Endothelial cell of umbilical vein (primary cell): ENCODE measurements at regions not wholly inside any gene's neighbourhood (a gene's known extent, or its start where the extent isn't known, plus 50 kb on each side); places are given as distances from the start of the nearest gene placed in this dataset.

Experiments used
- BruUV-seq: library from RNA; stranded (reverse); fragments of 400-500 nt; replicated peaks from 2 replicates; lab custom pipeline; 2021; lab: Mats Ljungman, UMichigan
- CTCF ChIA-PET: fragments of 300-600, 350-600 bp; sonication (Branson Sonifier 250); formaldehyde crosslinking; loops from one replicate; lab custom pipeline; 2021; ENCODE audit warnings: antibody characterized with exemption, inconsistent platforms; lab: Charles Lee
- POLR2A ChIA-PET: fragments of 300-600, 350-600 bp; sonication (Branson Sonifier 250); formaldehyde crosslinking; loops from one replicate; lab custom pipeline; 2021; ENCODE audit warnings: antibody characterized with exemption, inconsistent platforms; lab: Charles Lee
- DNase-seq: peaks from one replicate; pipeline ENCODE4 v3.0.0-alpha.2; 2011; ENCODE audit warnings: low read depth, low spot score
- FAIRE-seq: peaks from 2 replicates; lab custom pipeline; 2011; peaks lifted over from hg19 to GRCh38; lab: Jason Lieb, UNC
- H2AFZ ChIP-seq: 2 replicates; pipeline ENCODE4 v1.6.0; 2012; ENCODE audit warnings: low read depth, low read length, control low read depth, inconsistent platforms
- H3K27ac ChIP-seq: 2 replicates; pipeline ENCODE4 v1.5.1; 2011; ENCODE audit warnings: low read depth, mild to moderate bottlenecking, control low read depth, low read length, moderate library complexity; ENCODE audit not compliant: insufficient read depth
- H3K27me3 ChIP-seq, 2 experiments: 2 replicates each; pipeline versions ENCODE4 v1.6.0 to v1.6.1; 2011; ENCODE audit warnings: low read length in 2 of 2, mixed read lengths in 1 of 2; ENCODE audit not compliant: control insufficient read depth in 2 of 2, insufficient read depth in 2 of 2
- H3K36me3 ChIP-seq, 2 experiments: 2 replicates in 1 of 2; 3 replicates in 1 of 2; pipeline ENCODE4 v1.5.1; 2011; ENCODE audit warnings: low read length in 2 of 2, mild to moderate bottlenecking in 1 of 2, moderate library complexity in 1 of 2; ENCODE audit not compliant: control insufficient read depth in 2 of 2, insufficient read depth in 2 of 2; ENCODE audit errors: extremely low read depth in 1 of 2
- H3K4me1 ChIP-seq: 3 replicates; pipeline ENCODE4 v1.5.1; 2011; ENCODE audit warnings: mild to moderate bottlenecking, low read length; ENCODE audit not compliant: control insufficient read depth, insufficient read depth; ENCODE audit errors: extremely low read depth
- H3K4me2 ChIP-seq: 2 replicates; pipeline ENCODE4 v1.6.1; 2011; ENCODE audit warnings: low read length, control low read depth, mixed read lengths; ENCODE audit not compliant: insufficient read depth
- H3K4me3 ChIP-seq, 3 experiments: fragments of 200-600 bp in 1 of 3; sonication (generic), shearing (Covaris generic) in 1 of 3; replicated peaks in 1 of 3; 2 replicates each; pipeline ENCODE4 v1.5.1; 2011 to 2016; ENCODE audit warnings: control low read depth in 3 of 3, low read length in 3 of 3, mild to moderate bottlenecking in 2 of 3, inconsistent platforms in 1 of 3, low read depth in 1 of 3, moderate library complexity in 1 of 3; ENCODE audit not compliant: insufficient read depth in 1 of 3
- H3K79me2 ChIP-seq: 2 replicates; pipeline ENCODE4 v1.6.0; 2012; ENCODE audit warnings: low read length, inconsistent platforms; ENCODE audit not compliant: control insufficient read depth, insufficient read depth
- H3K9ac ChIP-seq: replicated peaks from 2 replicates; pipeline ENCODE3; 2011; ENCODE audit warnings: low read length, control low read depth; ENCODE audit not compliant: insufficient read depth; ENCODE audit errors: extremely low read depth
- H3K9me1 ChIP-seq: replicated peaks from 3 replicates; pipeline ENCODE4 v1.6.0; 2011; ENCODE audit warnings: mild to moderate bottlenecking, low read length; ENCODE audit not compliant: control insufficient read depth, insufficient read depth; ENCODE audit errors: extremely low read depth
- H3K9me3 ChIP-seq: replicated peaks from 2 replicates; pipeline ENCODE4 v1.5.1; 2012; ENCODE audit warnings: low read length, inconsistent platforms; ENCODE audit not compliant: control insufficient read depth, insufficient read depth
- H4K20me1 ChIP-seq: replicated peaks from 2 replicates; pipeline ENCODE3; 2011; ENCODE audit warnings: mild to moderate bottlenecking, low read length; ENCODE audit not compliant: control insufficient read depth, insufficient read depth; ENCODE audit errors: extremely low read depth
- EZH2 ChIP-seq: IDR thresholded peaks from 2 replicates; pipeline ENCODE4 v1.6.1; 2012; ENCODE audit warnings: borderline replicate concordance, low read depth, mild to moderate bottlenecking, moderate library complexity, low read length, inconsistent platforms; ENCODE audit not compliant: severe bottlenecking
- FOS ChIP-seq: IDR thresholded peaks from 2 replicates; pipeline ENCODE4 v1.6.1; 2011; ENCODE audit warnings: mild to moderate bottlenecking, low read length, moderate library complexity, borderline replicate concordance; ENCODE audit not compliant: insufficient read depth
- GATA2 ChIP-seq: IDR thresholded peaks from 2 replicates; pipeline ENCODE4 v1.7.0; 2011; ENCODE audit warnings: low read depth, mild to moderate bottlenecking, moderate library complexity, mixed read lengths, low read length; ENCODE audit not compliant: insufficient read length, insufficient read depth
- JUN ChIP-seq: IDR thresholded peaks from 2 replicates; pipeline ENCODE4 v1.6.1; 2011; ENCODE audit warnings: borderline replicate concordance, low read depth; ENCODE audit not compliant: insufficient read length, insufficient read depth
- MYC ChIP-seq: IDR thresholded peaks from one replicate; pipeline ENCODE4 v1.6.1; 2011; ENCODE audit warnings: mild to moderate bottlenecking, low read depth, low read length
- POLR2A ChIP-seq: IDR thresholded peaks from 2 replicates; pipeline ENCODE4 v1.6.1; 2012; ENCODE audit warnings: low read depth, mild to moderate bottlenecking, control low read depth, low read length
- POLR2AphosphoS5 ChIP-seq: IDR thresholded peaks from 2 replicates; pipeline ENCODE4 v1.6.1; 2012; ENCODE audit warnings: low read depth, mild to moderate bottlenecking, control low read depth, low read length, moderate library complexity; ENCODE audit not compliant: insufficient read depth
- dilution Hi-C: fragments of 300-500 bp; cut with MboI; formaldehyde crosslinking; loops from one replicate; pipeline ENCODE4 v1.15.0; 2019; ENCODE audit warnings: low sequenced_read_pairs; ENCODE audit not compliant: extremely low pct_ligation_motif_present
- intact Hi-C: fragments of 100-400 bp; cut with micrococcal nuclease; formaldehyde crosslinking; loops from one replicate; pipeline ENCODE4 v1.10.0; 2022
- TF ChIP-seq, protein P1 (sequence below): IDR thresholded peaks from 2 replicates; pipeline ENCODE4 v1.6.1; 2011; ENCODE audit not compliant: insufficient read depth, insufficient read length
- TF ChIP-seq, protein P2 (sequence below), 2 donors: IDR thresholded peaks; 1 replicate in 1 of 2; 2 replicates in 1 of 2; pipeline ENCODE4 v1.5.1; 2011; ENCODE audit warnings: low read length in 2 of 2, mild to moderate bottlenecking in 2 of 2, moderate library complexity in 2 of 2, control low read depth in 1 of 2, inconsistent platforms in 1 of 2, low read depth in 1 of 2; ENCODE audit not compliant: insufficient read depth in 1 of 2; ENCODE audit errors: extremely low read depth in 1 of 2

DNA sequence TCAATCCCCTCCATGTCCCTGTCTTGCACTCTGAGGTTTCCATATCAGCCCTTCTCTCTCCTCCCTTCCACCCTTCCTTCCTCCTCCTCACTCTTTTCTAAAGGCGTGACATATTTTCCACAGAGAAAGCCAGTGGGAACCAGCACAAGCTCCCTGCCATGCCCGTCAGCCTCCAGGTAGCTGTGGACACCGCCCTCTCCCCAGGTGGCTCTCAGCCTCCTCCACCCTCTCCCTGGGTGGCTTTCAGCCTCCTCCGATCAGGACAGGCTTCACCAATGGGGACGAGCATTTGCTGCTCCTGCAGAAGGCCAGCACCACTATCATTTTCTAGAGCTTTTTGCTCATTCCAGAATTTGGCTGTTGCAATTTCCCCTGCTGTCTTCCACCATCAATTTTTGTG is 236.6 kb downstream of the GADD45G start:
- no peak overlapping the region for H2AFZ ChIP-seq
- FAIRE-seq (no peak), DNase-seq (no peak)
- TF ChIP-seq GATA2 (no peak), POLR2AphosphoS5 (no peak), MYC (no peak), FOS (no peak), JUN (no peak), EZH2 (no peak), POLR2A (no peak)
- TF ChIP-seq, protein P1, sequence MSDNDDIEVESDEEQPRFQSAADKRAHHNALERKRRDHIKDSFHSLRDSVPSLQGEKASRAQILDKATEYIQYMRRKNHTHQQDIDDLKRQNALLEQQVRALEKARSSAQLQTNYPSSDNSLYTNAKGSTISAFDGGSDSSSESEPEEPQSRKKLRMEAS: no peak
- TF ChIP-seq, protein P2, sequence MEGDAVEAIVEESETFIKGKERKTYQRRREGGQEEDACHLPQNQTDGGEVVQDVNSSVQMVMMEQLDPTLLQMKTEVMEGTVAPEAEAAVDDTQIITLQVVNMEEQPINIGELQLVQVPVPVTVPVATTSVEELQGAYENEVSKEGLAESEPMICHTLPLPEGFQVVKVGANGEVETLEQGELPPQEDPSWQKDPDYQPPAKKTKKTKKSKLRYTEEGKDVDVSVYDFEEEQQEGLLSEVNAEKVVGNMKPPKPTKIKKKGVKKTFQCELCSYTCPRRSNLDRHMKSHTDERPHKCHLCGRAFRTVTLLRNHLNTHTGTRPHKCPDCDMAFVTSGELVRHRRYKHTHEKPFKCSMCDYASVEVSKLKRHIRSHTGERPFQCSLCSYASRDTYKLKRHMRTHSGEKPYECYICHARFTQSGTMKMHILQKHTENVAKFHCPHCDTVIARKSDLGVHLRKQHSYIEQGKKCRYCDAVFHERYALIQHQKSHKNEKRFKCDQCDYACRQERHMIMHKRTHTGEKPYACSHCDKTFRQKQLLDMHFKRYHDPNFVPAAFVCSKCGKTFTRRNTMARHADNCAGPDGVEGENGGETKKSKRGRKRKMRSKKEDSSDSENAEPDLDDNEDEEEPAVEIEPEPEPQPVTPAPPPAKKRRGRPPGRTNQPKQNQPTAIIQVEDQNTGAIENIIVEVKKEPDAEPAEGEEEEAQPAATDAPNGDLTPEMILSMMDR (IDR thresholded peaks at IDR 0.05; ENCODE audit: extremely low read depth in 1 of 2, insufficient read depth in 1 of 2, low read depth in 1 of 2, low read length in 2 of 2): no peak
- CTCF ChIA-PET: no interaction called here
- H3K9me1 ChIP-seq: no peaks in the 10 kb centered on the region
- H3K36me3 ChIP-seq: no peaks in the 10 kb centered on the region
- H3K4me2 ChIP-seq: no peak overlapping the region
- no peaks in the 10 kb centered on the region for H3K27me3 ChIP-seq
- dilution Hi-C loops: no loop called here
- H4K20me1 ChIP-seq: no peaks in the 10 kb centered on the region
- no peaks in the 10 kb centered on the region for H3K9me3 ChIP-seq
- no peaks in the 10 kb centered on the region for H3K4me1 ChIP-seq
- BruUV-seq: no TSS peak
- H3K4me3 ChIP-seq: no peak overlapping the region
- H3K9ac ChIP-seq: no peak overlapping the region
- no peaks in the 10 kb centered on the region for H3K79me2 ChIP-seq
- intact Hi-C loops: no loop called here
- POLR2A ChIA-PET: no interaction called here
- no peak overlapping the region for H3K27ac ChIP-seq
